ENCODE measurements at regions not wholly inside any gene's neighbourhood (a gene's known extent, or its start where the extent isn't known, plus 50 kb on each side); places are given as distances from the start of the nearest gene placed in this dataset.

- TF ChIP-seq CTCF (IDR thresholded peaks at IDR 0.05; ENCODE audit: insufficient read depth, low read length) (no peak), GABPA (IDR thresholded peaks at IDR 0.05; ENCODE audit: low read depth) (no peak), SPI1 (IDR thresholded peaks at IDR 0.05; ENCODE audit: borderline replicate concordance, low read depth) (no peak)
These were observed 117.7 kb upstream of the ZNF507 start for GRCh38 chr19:32227561-32228165.

Measured in HL-60 (cell line).